Endothelial cell of umbilical vein (primary cell): ENCODE measurements at regions not wholly inside any gene's neighbourhood (a gene's known extent, or its start where the extent isn't known, plus 50 kb on each side); places are given as distances from the start of the nearest gene placed in this dataset.

Experiments used
- CTCF ChIP-seq, 2 donors: IDR thresholded peaks; 1 replicate in 1 of 2; 2 replicates in 1 of 2; pipeline ENCODE4 v1.5.1; 2011; ENCODE audit warnings: low read length in 2 of 2, mild to moderate bottlenecking in 2 of 2, moderate library complexity in 2 of 2, control low read depth in 1 of 2, inconsistent platforms in 1 of 2, low read depth in 1 of 2; ENCODE audit not compliant: insufficient read depth in 1 of 2; ENCODE audit errors: extremely low read depth in 1 of 2
- EZH2 ChIP-seq: IDR thresholded peaks from 2 replicates; pipeline ENCODE4 v1.6.1; 2012; ENCODE audit warnings: borderline replicate concordance, low read depth, mild to moderate bottlenecking, moderate library complexity, low read length, inconsistent platforms; ENCODE audit not compliant: severe bottlenecking
- GATA2 ChIP-seq: IDR thresholded peaks from 2 replicates; pipeline ENCODE4 v1.7.0; 2011; ENCODE audit warnings: low read depth, mild to moderate bottlenecking, moderate library complexity, mixed read lengths, low read length; ENCODE audit not compliant: insufficient read length, insufficient read depth
- MAX ChIP-seq: IDR thresholded peaks from 2 replicates; pipeline ENCODE4 v1.6.1; 2011; ENCODE audit not compliant: insufficient read depth, insufficient read length
- MYC ChIP-seq: IDR thresholded peaks from one replicate; pipeline ENCODE4 v1.6.1; 2011; ENCODE audit warnings: mild to moderate bottlenecking, low read depth, low read length
- POLR2A ChIP-seq: IDR thresholded peaks from 2 replicates; pipeline ENCODE4 v1.6.1; 2012; ENCODE audit warnings: low read depth, mild to moderate bottlenecking, control low read depth, low read length
- POLR2AphosphoS5 ChIP-seq: IDR thresholded peaks from 2 replicates; pipeline ENCODE4 v1.6.1; 2012; ENCODE audit warnings: low read depth, mild to moderate bottlenecking, control low read depth, low read length, moderate library complexity; ENCODE audit not compliant: insufficient read depth

- no peak for TF ChIP-seq CTCF (IDR thresholded peaks at IDR 0.05; ENCODE audit: extremely low read depth in 1 of 2, insufficient read depth in 1 of 2, low read depth in 1 of 2, low read length in 2 of 2)
- no peak for TF ChIP-seq POLR2A
- TF ChIP-seq EZH2 = no peak
- TF ChIP-seq MYC = no peak
- no peak for TF ChIP-seq MAX
- no peak for TF ChIP-seq GATA2
- TF ChIP-seq POLR2AphosphoS5 = no peak
These were observed 59.9 kb upstream of the XPA start for GRCh38 chr9:97756991-97757390.
